ENCODE measurements at regions not wholly inside any gene's neighbourhood (a gene's known extent, or its start where the extent isn't known, plus 50 kb on each side); places are given as distances from the start of the nearest gene placed in this dataset.

DNA sequence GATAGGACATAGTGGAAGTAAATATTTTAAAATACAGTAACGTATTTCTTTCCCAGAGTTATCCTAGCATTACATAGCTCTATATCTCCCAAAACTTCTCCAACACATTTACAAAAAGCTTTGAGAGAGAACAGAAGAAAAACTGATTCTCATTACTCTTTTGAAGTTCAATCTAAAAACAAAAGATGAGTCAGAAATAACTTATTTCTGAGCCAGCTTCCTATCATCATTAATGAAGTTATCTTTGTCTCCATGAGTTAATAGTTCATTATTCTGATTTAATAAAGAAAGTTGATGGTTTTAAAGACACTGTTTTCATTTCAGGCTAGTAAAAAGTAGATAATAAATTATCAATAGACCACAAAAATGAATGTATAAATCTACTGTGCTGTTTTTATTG lies 446.7 kb upstream of the SPRY2 start:
- Histone ChIP-seq H3K27ac (no peak overlapping the region), H3K4me1 (no peaks in the 10 kb centered on the region), H3K36me3 (ENCODE audit: insufficient read depth in 1 of 2, low read depth in 1 of 2) (no peaks in the 10 kb centered on the region), H3K27me3 (ENCODE audit: insufficient read depth in 3 of 3, low read length in 2 of 3) (no peaks in the 10 kb centered on the region), H3K4me3 (no peak overlapping the region), H3K9me3 (no peaks in the 10 kb centered on the region)
- ATAC-seq (no peak), DNase-seq (no peak)
- intact Hi-C loops (cut with DNase I): no loop called here
- 84 to 92% (median 91%) methylated on average over 1 of the region's 1 CpG for WGBS, 3 donors
- TF ChIP-seq, protein P1, sequence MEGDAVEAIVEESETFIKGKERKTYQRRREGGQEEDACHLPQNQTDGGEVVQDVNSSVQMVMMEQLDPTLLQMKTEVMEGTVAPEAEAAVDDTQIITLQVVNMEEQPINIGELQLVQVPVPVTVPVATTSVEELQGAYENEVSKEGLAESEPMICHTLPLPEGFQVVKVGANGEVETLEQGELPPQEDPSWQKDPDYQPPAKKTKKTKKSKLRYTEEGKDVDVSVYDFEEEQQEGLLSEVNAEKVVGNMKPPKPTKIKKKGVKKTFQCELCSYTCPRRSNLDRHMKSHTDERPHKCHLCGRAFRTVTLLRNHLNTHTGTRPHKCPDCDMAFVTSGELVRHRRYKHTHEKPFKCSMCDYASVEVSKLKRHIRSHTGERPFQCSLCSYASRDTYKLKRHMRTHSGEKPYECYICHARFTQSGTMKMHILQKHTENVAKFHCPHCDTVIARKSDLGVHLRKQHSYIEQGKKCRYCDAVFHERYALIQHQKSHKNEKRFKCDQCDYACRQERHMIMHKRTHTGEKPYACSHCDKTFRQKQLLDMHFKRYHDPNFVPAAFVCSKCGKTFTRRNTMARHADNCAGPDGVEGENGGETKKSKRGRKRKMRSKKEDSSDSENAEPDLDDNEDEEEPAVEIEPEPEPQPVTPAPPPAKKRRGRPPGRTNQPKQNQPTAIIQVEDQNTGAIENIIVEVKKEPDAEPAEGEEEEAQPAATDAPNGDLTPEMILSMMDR (IDR thresholded peaks at IDR 0.05): no peak

DNA sequence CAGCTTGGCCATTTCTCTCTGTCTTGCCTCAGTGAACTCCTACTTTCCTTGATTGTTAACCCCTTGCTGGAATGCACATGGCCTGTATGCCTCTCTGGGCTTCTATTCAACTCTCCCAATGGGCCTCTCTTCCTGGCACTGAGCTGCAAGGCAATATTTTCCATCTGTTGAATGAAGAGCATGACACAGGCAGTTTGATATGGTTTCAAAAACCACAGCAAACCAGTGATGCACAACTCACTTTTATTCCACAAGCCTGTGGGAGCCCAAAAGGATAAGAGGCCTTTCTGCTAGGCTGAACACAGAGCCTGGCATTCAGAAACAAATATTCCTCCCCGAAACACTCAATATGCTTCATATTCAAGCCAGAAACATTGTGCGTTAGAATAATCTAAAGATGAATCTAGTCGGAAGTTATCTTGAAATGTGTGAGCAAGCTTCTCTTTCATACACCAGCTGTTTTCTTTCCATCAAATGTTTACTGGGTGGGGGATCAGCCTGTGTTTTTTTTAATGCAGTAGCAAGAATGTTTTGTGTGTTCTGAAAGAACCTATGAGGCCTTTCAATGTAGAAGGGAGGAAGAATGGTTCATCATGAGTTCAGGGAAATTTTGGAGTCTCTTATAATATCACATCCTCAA lies 443.1 kb upstream of the SPRY2 start:
- ATAC-seq: no peak
- no peaks in the 10 kb centered on the region for H3K27me3 ChIP-seq (ENCODE audit: insufficient read depth in 3 of 3, low read length in 2 of 3)
- WGBS, 3 donors: 40 to 63% (median 51%) methylated on average over 3 of the region's 3 CpGs
- no peaks in the 10 kb centered on the region for H3K9me3 ChIP-seq
- no peak overlapping the region for H3K4me3 ChIP-seq
- no peaks in the 10 kb centered on the region for H3K4me1 ChIP-seq
- H3K27ac ChIP-seq: no peak overlapping the region
- TF ChIP-seq, protein P1 (IDR thresholded peaks at IDR 0.05): no peak
- no peak for DNase-seq
- intact Hi-C loops (cut with DNase I): no loop called here
- no peaks in the 10 kb centered on the region for H3K36me3 ChIP-seq (ENCODE audit: insufficient read depth in 1 of 2, low read depth in 1 of 2)

DNA sequence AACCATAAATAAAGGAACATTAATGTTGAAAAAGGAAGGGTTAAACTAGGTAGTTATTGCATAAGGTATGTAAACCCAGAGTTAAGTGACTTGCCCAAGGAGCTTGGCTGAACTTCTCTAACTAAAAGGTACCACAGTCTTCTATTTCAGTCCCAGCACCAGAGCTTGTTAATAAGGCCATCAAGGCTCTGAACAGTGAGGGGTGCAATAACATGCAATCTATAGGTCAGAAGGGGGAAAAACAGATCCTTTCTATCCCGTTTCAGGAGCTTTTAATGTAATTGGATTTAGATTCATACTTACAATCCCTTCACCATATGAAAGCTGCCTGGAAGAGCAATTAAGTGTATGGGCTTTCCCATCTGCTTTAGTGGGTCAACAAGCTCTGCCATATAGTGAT lies 441.5 kb upstream of the SPRY2 start:
- H3K9me3 ChIP-seq: no peaks in the 10 kb centered on the region
- H3K4me3 ChIP-seq: no peak overlapping the region
- no peak overlapping the region for H3K27ac ChIP-seq
- H3K4me1 ChIP-seq: no peaks in the 10 kb centered on the region
- 63 to 70% (median 69%) methylated on average over 1 of the region's 1 CpG for WGBS, 3 donors
- no peaks in the 10 kb centered on the region for H3K27me3 ChIP-seq (ENCODE audit: insufficient read depth in 3 of 3, low read length in 2 of 3)
- intact Hi-C loops (cut with DNase I): no loop called here
- TF ChIP-seq, protein P1 (IDR thresholded peaks at IDR 0.05): no peak
- ATAC-seq: no peak
- DNase-seq: no peak
- H3K36me3 ChIP-seq (ENCODE audit: insufficient read depth in 1 of 2, low read depth in 1 of 2): no peaks in the 10 kb centered on the region

DNA sequence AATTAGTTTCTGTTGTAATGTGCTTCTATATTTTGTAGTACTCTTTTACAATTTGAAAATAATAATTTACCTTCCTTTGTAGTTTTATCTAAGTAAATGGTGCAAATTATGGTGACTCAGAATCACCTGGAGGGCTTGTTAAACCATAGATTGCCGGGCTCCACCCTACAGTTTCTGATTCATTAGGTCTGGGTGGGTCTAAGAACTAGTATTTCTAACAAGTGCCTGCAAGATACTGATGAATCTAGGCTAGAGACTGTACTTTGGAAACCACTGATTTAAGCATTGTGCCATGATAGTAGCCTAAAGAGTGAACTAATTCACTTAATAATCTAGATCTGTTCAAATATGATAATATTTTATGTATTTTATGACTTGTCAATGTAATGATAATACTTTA lies 437.4 kb upstream of the SPRY2 start:
- H3K9me3 ChIP-seq: no peaks in the 10 kb centered on the region

More for the DNA sequence above, 437.4 kb upstream of the SPRY2 start:
- ATAC-seq (no peak), DNase-seq (no peak)
- Histone ChIP-seq H3K4me1 (no peaks in the 10 kb centered on the region), H3K27ac (no peak overlapping the region), H3K36me3 (ENCODE audit: insufficient read depth in 1 of 2, low read depth in 1 of 2) (no peaks in the 10 kb centered on the region), H3K4me3 (no peak overlapping the region), H3K27me3 (ENCODE audit: insufficient read depth in 3 of 3, low read length in 2 of 3) (no peaks in the 10 kb centered on the region)
- intact Hi-C loops (cut with DNase I): no loop called here
- TF ChIP-seq, protein P1 (IDR thresholded peaks at IDR 0.05): no peak
- WGBS, 3 donors: 88 to 97% (median 93%) methylated on average over 1 of the region's 1 CpG
